ENCODE measurements at regions not wholly inside any gene's neighbourhood (a gene's known extent, or its start where the extent isn't known, plus 50 kb on each side); places are given as distances from the start of the nearest gene placed in this dataset.

GRCh38 chr10:46229144-46229563 is 57.6 kb upstream of the ANTXRL start:
- Histone ChIP-seq H3K4me2 (ENCODE audit: insufficient read depth in 1 of 2, low read depth in 2 of 2, low read length in 2 of 2) (no peak overlapping the region), H3K23ac (ENCODE audit: insufficient read length) (no peak overlapping the region), H4K5ac (ENCODE audit: insufficient read length, low read depth, low read length) (no peak overlapping the region), H3K79me1 (ENCODE audit: low read depth, low read length) (no peaks in the 10 kb centered on the region), H2BK5ac (ENCODE audit: low read depth, low read length) (no peak overlapping the region), H4K20me1 (replicated peaks in 1 of 2; ENCODE audit: control insufficient read depth in 1 of 2, insufficient read depth in 2 of 2, low read length in 2 of 2) (no peaks in the 10 kb centered on the region), H3K79me2 (ENCODE audit: control insufficient read depth in 1 of 2, insufficient read depth in 2 of 2, low read length in 2 of 2) (no peaks in the 10 kb centered on the region), H3K9ac (replicated peaks in 1 of 4; ENCODE audit: extremely low read depth in 1 of 4, low read depth in 3 of 4, low read length in 3 of 4) (no peak overlapping the region), H3K4me1 (replicated peaks in 1 of 4; ENCODE audit: control insufficient read depth in 3 of 4, insufficient read depth in 4 of 4, low read length in 3 of 4) (peaks cover 0 to 9% (median 7%) of the 10 kb centered on the region in 4 experiments; a peak in 5 of 7 replicates), H2BK12ac (ENCODE audit: low read depth, low read length) (0 out of 2 replicates have a peak overlapping the region, but pooled peaks have one; percentile 13), H3K14ac (ENCODE audit: insufficient read length) (no peak overlapping the region), H4K8ac (ENCODE audit: extremely low read depth, insufficient read depth, low read length) (no peak overlapping the region), H3K4ac (replicated peaks; ENCODE audit: insufficient read length, low read depth, low read length) (no peak overlapping the region), H2AK5ac (ENCODE audit: low read depth, low read length) (no peak overlapping the region), H2BK15ac (ENCODE audit: low read length) (no peak overlapping the region), H3K23me2 (ENCODE audit: low read depth, low read length) (no peaks in the 10 kb centered on the region), H3K9me3 (ENCODE audit: insufficient read depth in 2 of 2, low read depth in 1 of 2, low read length in 1 of 2) (no peaks in the 10 kb centered on the region), H3K4me3 (ENCODE audit: extremely low read depth in 1 of 4, insufficient read depth in 2 of 4, low read depth in 3 of 4, low read length in 4 of 4) (no peak overlapping the region), H3K56ac (replicated peaks; ENCODE audit: insufficient read length, low read depth, low read length) (no peak overlapping the region), H3K18ac (ENCODE audit: extremely low read depth, low read length) (no peak overlapping the region), H3K27me3 (replicated peaks in 1 of 4; ENCODE audit: control insufficient read depth in 3 of 4, extremely low read depth in 1 of 4, insufficient read depth in 3 of 4, low read length in 3 of 4) (no peaks in the 10 kb centered on the region), H2BK120ac (replicated peaks; ENCODE audit: low read depth, low read length) (no peak overlapping the region), H4K91ac (replicated peaks; ENCODE audit: insufficient read length, low read length) (no peak overlapping the region), H3K27ac (ENCODE audit: low read depth, low read length) (no peak overlapping the region), H2BK20ac (ENCODE audit: low read length) (no peak overlapping the region; the same call in 1 of the 2 replicates), H3K36me3 (ENCODE audit: control insufficient read depth in 2 of 4, insufficient read depth in 4 of 4, low read length in 3 of 4) (no peaks in the 10 kb centered on the region), H2AFZ (ENCODE audit: low read length) (no peak overlapping the region)
- ChIA-PET POLR2A (ENCODE audit: partially characterized antibody) (no interaction called here), CTCF (ENCODE audit: partially characterized antibody) (interaction anchor here (0.6 to 7.6 kb wide), 40 partner anchors 9 to 995 kb away, joined by 3 to 99 read pairs (median 6); partner anchors contain the start of gene NCOA4)
- TF ChIP-seq CBX5 (IDR thresholded peaks at IDR 0.05; ENCODE audit: low read depth, low read length) (no peak), POLR2A (IDR thresholded peaks at IDR 0.05; ENCODE audit: control extremely low read depth in 1 of 2, low read depth in 2 of 2, low read length in 2 of 2) (no peak), YY1 (IDR thresholded peaks at IDR 0.05; ENCODE audit: low read depth, low read length) (no peak; the same call in 1 of the 2 replicates), JUN (IDR thresholded peaks at IDR 0.05; ENCODE audit: low read depth, low read length) (no peak), SIN3A (conservative IDR thresholded peaks at IDR 0.05 in 1 of 2, IDR thresholded peaks at IDR 0.05 in 1 of 2; ENCODE audit: low read depth in 1 of 2, low read length in 2 of 2) (peak; percentile 80 to 85; a peak in 3 of 4 replicates), CTCF (IDR thresholded peaks at IDR 0.05; ENCODE audit: control extremely low read depth in 1 of 3, insufficient read depth in 1 of 3, low read depth in 1 of 3, low read length in 3 of 3) (peak; percentile 88 to 98 (median 92)), RAD21 (IDR thresholded peaks at IDR 0.05 in 1 of 2, conservative IDR thresholded peaks at IDR 0.05 in 1 of 2; ENCODE audit: low read depth in 2 of 2, low read length in 2 of 2) (peak; percentile 83 to 90), ZNF274 (IDR thresholded peaks at IDR 0.05; ENCODE audit: borderline replicate concordance, extremely low read depth, low read length) (no peak)
- DNase-seq (ENCODE audit: low read depth in 1 of 2, low spot score in 2 of 2) (peak in 1 of 2 experiments; percentile 86), FAIRE-seq (no peak)
- 46% methylated on average over 3 of the region's 3 CpGs; no CpG with 5 or more reads in 1 of the 2 experiments for WGBS, 2 experiments (ENCODE audit: extremely low coverage in 1 of 2, insufficient coverage in 1 of 2, insufficient read length in 1 of 2, insufficient replicate concordance in 2 of 2, low coverage in 1 of 2, low lambda C conversion rate in 2 of 2, missing lambda C conversion rate in 1 of 2)
